Memory B cell (primary cell): ENCODE measurements at regions not wholly inside any gene's neighbourhood (a gene's known extent, or its start where the extent isn't known, plus 50 kb on each side); places are given as distances from the start of the nearest gene placed in this dataset.
"Not testable (repeated sequence)": the region's sequence is repeated elsewhere in the genome, so short reads cannot be mapped to it uniquely, and the experiment has no call there.

Source experiments
- ATAC-seq: fragments of 150-1000 bp; cut with Tn5 transposase; 2 replicates; pipeline ENCODE4 v1.10.0; 2021; ENCODE audit warnings: low read depth, mild to moderate bottlenecking, moderate library complexity
- DNase-seq, 2 donors: peaks; one replicate each; pipeline ENCODE4 v3.0.0; 2022; ENCODE audit warnings: low spot score in 2 of 2
- H3K27ac Mint-ChIP-seq: one replicate; pipeline ENCODE4 v1.8.0; 2022; ENCODE audit warnings: mild to moderate bottlenecking, moderate library complexity, mixed read lengths
- H3K27me3 Mint-ChIP-seq: one replicate; pipeline ENCODE4 v1.8.0; 2022; ENCODE audit warnings: mixed read lengths
- H3K36me3 Mint-ChIP-seq: one replicate; pipeline ENCODE4 v1.8.0; 2022; ENCODE audit warnings: mild to moderate bottlenecking, mixed read lengths
- H3K4me1 Mint-ChIP-seq: one replicate; pipeline ENCODE4 v1.8.0; 2022; ENCODE audit warnings: mixed read lengths
- H3K4me3 Mint-ChIP-seq: one replicate; pipeline ENCODE4 v1.8.0; 2022; ENCODE audit warnings: mild to moderate bottlenecking, moderate library complexity, mixed read lengths
- H3K9me3 Mint-ChIP-seq: one replicate; pipeline ENCODE4 v1.8.0; 2022; ENCODE audit warnings: mixed read lengths

GRCh38 chr1:147103416-147104155 lies 68.7 kb downstream of the PRKAB2 start:
- not testable (repeated sequence) for ATAC-seq, H3K4me1 Mint-ChIP-seq, DNase-seq, H3K9me3 Mint-ChIP-seq, H3K36me3 Mint-ChIP-seq, H3K27ac Mint-ChIP-seq, H3K4me3 Mint-ChIP-seq
- H3K27me3 Mint-ChIP-seq = peaks cover 16% of the 10 kb centered on the region

GRCh38 chr1:147099192-147099591 lies 73.1 kb downstream of the PRKAB2 start:
- ATAC-seq (no peak), DNase-seq (no peak)
- Mint-ChIP-seq H3K27me3 (peaks cover 9% of the 10 kb centered on the region), H3K4me1 (no peaks in the 10 kb centered on the region), H3K9me3 (no peaks in the 10 kb centered on the region), H3K4me3 (no peak overlapping the region), H3K36me3 (no peaks in the 10 kb centered on the region), H3K27ac (no peak overlapping the region)

- ATAC-seq, H3K4me3 Mint-ChIP-seq, DNase-seq, H3K27ac Mint-ChIP-seq, H3K27me3 Mint-ChIP-seq, H3K36me3 Mint-ChIP-seq, H3K9me3 Mint-ChIP-seq, H3K4me1 Mint-ChIP-seq: not testable (repeated sequence)
These were observed 73.8 kb downstream of the PRKAB2 start for GRCh38 chr1:147098338-147098973.

GRCh38 chr1:147095691-147096090 lies 76.6 kb downstream of the PRKAB2 start:
- H3K4me3 Mint-ChIP-seq = no peak overlapping the region
- H3K9me3 Mint-ChIP-seq = no peaks in the 10 kb centered on the region
- no peaks in the 10 kb centered on the region for H3K4me1 Mint-ChIP-seq
- H3K27me3 Mint-ChIP-seq = peaks cover 6% of the 10 kb centered on the region
- no peak for DNase-seq
- H3K27ac Mint-ChIP-seq = no peak overlapping the region
- no peak for ATAC-seq
- no peaks in the 10 kb centered on the region for H3K36me3 Mint-ChIP-seq

GRCh38 chr1:147091801-147092200 lies 80.5 kb downstream of the PRKAB2 start:
- Mint-ChIP-seq H3K27me3 (peaks cover 5% of the 10 kb centered on the region), H3K4me3 (no peak overlapping the region), H3K9me3 (peaks cover 3% of the 10 kb centered on the region), H3K36me3 (no peaks in the 10 kb centered on the region), H3K4me1 (peaks cover 2% of the 10 kb centered on the region), H3K27ac (no peak overlapping the region)
- ATAC-seq (no peak), DNase-seq (no peak)

- peaks cover 5% of the 10 kb centered on the region for H3K27me3 Mint-ChIP-seq
These were observed 82.8 kb downstream of the PRKAB2 start for GRCh38 chr1:147089457-147089856.

GRCh38 chr1:147086129-147086528 lies 86.1 kb downstream of the PRKAB2 start:
- DNase-seq = no peak
- ATAC-seq = no peak
- H3K4me1 Mint-ChIP-seq = peaks cover 12% of the 10 kb centered on the region
- peaks cover 8% of the 10 kb centered on the region for H3K27me3 Mint-ChIP-seq
- H3K36me3 Mint-ChIP-seq = no peaks in the 10 kb centered on the region
- H3K27ac Mint-ChIP-seq = no peak overlapping the region
- H3K9me3 Mint-ChIP-seq = peaks cover 3% of the 10 kb centered on the region
- no peak overlapping the region for H3K4me3 Mint-ChIP-seq

More at GRCh38 chr1:147089457-147089856, 82.8 kb downstream of the PRKAB2 start:
- Mint-ChIP-seq H3K9me3 (peaks cover 3% of the 10 kb centered on the region), H3K4me1 (peaks cover 7% of the 10 kb centered on the region), H3K4me3 (no peak overlapping the region), H3K36me3 (no peaks in the 10 kb centered on the region), H3K27ac (no peak overlapping the region)
- ATAC-seq (no peak), DNase-seq (no peak)

- peak; percentile 77 to 92 for DNase-seq
- peaks cover 3% of the 10 kb centered on the region for H3K9me3 Mint-ChIP-seq
- peak overlapping the region; percentile 100 for H3K27ac Mint-ChIP-seq
- peak overlapping the region; percentile 97 for H3K4me3 Mint-ChIP-seq
- no peaks in the 10 kb centered on the region for H3K36me3 Mint-ChIP-seq
- H3K4me1 Mint-ChIP-seq = peaks cover 16% of the 10 kb centered on the region
- peaks cover 10% of the 10 kb centered on the region for H3K27me3 Mint-ChIP-seq
- peak; percentile 82 for ATAC-seq
These were observed 87.8 kb downstream of the PRKAB2 start for GRCh38 chr1:147084273-147085096.

GRCh38 chr1:147083919-147084272 lies 88.4 kb downstream of the PRKAB2 start:
- Mint-ChIP-seq H3K27me3 (peaks cover 11% of the 10 kb centered on the region), H3K4me3 (peak overlapping the region; percentile 97), H3K4me1 (peaks cover 15% of the 10 kb centered on the region), H3K36me3 (no peaks in the 10 kb centered on the region), H3K27ac (peak overlapping the region; percentile 100), H3K9me3 (peaks cover 3% of the 10 kb centered on the region)
- DNase-seq (no peak), ATAC-seq (no peak)

GRCh38 chr1:147080671-147081394 lies 91.4 kb downstream of the PRKAB2 start:
- Mint-ChIP-seq H3K4me1 (peaks cover 17% of the 10 kb centered on the region), H3K9me3 (no peaks in the 10 kb centered on the region), H3K36me3 (no peaks in the 10 kb centered on the region), H3K27me3 (peaks cover 18% of the 10 kb centered on the region), H3K27ac (no peak overlapping the region), H3K4me3 (peak overlapping the region; percentile 83)
- DNase-seq (no peak), ATAC-seq (no peak)

GRCh38 chr1:147080006-147080661 lies 92.1 kb downstream of the PRKAB2 start:
- H3K4me3 Mint-ChIP-seq = peak overlapping the region; percentile 83
- no peak for ATAC-seq
- H3K4me1 Mint-ChIP-seq = peaks cover 17% of the 10 kb centered on the region
- no peak for DNase-seq
- H3K27ac Mint-ChIP-seq = no peak overlapping the region
- H3K36me3 Mint-ChIP-seq = no peaks in the 10 kb centered on the region
- H3K9me3 Mint-ChIP-seq = no peaks in the 10 kb centered on the region
- peaks cover 21% of the 10 kb centered on the region for H3K27me3 Mint-ChIP-seq

- ATAC-seq (no peak), DNase-seq (no peak)
- peaks cover 21% of the 10 kb centered on the region for H3K27me3 Mint-ChIP-seq
- H3K27ac Mint-ChIP-seq = no peak overlapping the region
- H3K4me3 Mint-ChIP-seq = peak overlapping the region; percentile 83
- H3K9me3 Mint-ChIP-seq = no peaks in the 10 kb centered on the region
- no peaks in the 10 kb centered on the region for H3K36me3 Mint-ChIP-seq
- peaks cover 13% of the 10 kb centered on the region for H3K4me1 Mint-ChIP-seq
These were observed 92.8 kb downstream of the PRKAB2 start for GRCh38 chr1:147079400-147080005.
